ENCODE measurements at regions not wholly inside any gene's neighbourhood (a gene's known extent, or its start where the extent isn't known, plus 50 kb on each side); places are given as distances from the start of the nearest gene placed in this dataset.

GRCh38 chr5:180431932-180432331 is 62.2 kb upstream of the CNOT6 start:
- TF ChIP-seq CTCF (IDR thresholded peaks at IDR 0.05; ENCODE audit: extremely low read depth in 1 of 2, insufficient read depth in 1 of 2, low read depth in 1 of 2, low read length in 2 of 2) (no peak), POLR2A (IDR thresholded peaks at IDR 0.05; ENCODE audit: low read depth, low read length) (no peak)
